MM.1S (cell line): ENCODE measurements at regions not wholly inside any gene's neighbourhood (a gene's known extent, or its start where the extent isn't known, plus 50 kb on each side); places are given as distances from the start of the nearest gene placed in this dataset.

Experiments
- DNase-seq: peaks from one replicate; pipeline ENCODE4 v3.0.0-alpha.2; 2015
- H2AFZ ChIP-seq: fragments of 300-600 bp; sonication (generic); 2 replicates; pipeline ENCODE4 v1.6.0; 2016; ENCODE audit warnings: antibody characterized with exemption, low read length
- H3F3A ChIP-seq: fragments of 300-600 bp; sonication (generic); 2 replicates; pipeline ENCODE4 v1.6.1; 2016; ENCODE audit warnings: mild to moderate bottlenecking, antibody characterized with exemption, low read length, moderate library complexity, mixed read lengths; ENCODE audit not compliant: insufficient read depth
- H3K27ac ChIP-seq: fragments of 300-600 bp; sonication (generic); 2 replicates; pipeline ENCODE4 v1.5.1; 2016; ENCODE audit warnings: mild to moderate bottlenecking, low read length
- H3K27me3 ChIP-seq: fragments of 300-600 bp; sonication (generic); replicated peaks from 2 replicates; pipeline ENCODE4 v1.6.0; 2016; ENCODE audit warnings: low read length; ENCODE audit not compliant: insufficient read depth
- H3K36me3 ChIP-seq: fragments of 300-600 bp; sonication (generic); replicated peaks from 2 replicates; pipeline ENCODE4 v1.6.1; 2016; ENCODE audit warnings: mild to moderate bottlenecking, low read length, mixed read lengths; ENCODE audit not compliant: insufficient read depth
- H3K4me1 ChIP-seq: fragments of 300-600 bp; sonication (generic); 2 replicates; pipeline ENCODE4 v1.6.1; 2016; ENCODE audit warnings: low read length, mixed read lengths
- H3K4me2 ChIP-seq: fragments of 300-600 bp; sonication (generic); 2 replicates; pipeline ENCODE4 v1.6.0; 2016; ENCODE audit warnings: low read depth, low read length
- H3K4me3 ChIP-seq: fragments of 300-600 bp; sonication (generic); 2 replicates; pipeline ENCODE4 v1.5.1; 2016; ENCODE audit warnings: low read length, mixed read lengths
- H3K79me2 ChIP-seq: fragments of 300-600 bp; sonication (generic); 2 replicates; pipeline ENCODE4 v1.6.1; 2016; ENCODE audit warnings: mixed run types, low read length, mixed read lengths
- H3K9ac ChIP-seq: fragments of 300-600 bp; sonication (generic); 2 replicates; pipeline ENCODE4 v1.6.1; 2016; ENCODE audit warnings: low read length, mixed read lengths
- H3K9me2 ChIP-seq: fragments of 300-600 bp; sonication (generic); replicated peaks from 2 replicates; pipeline ENCODE4 v1.6.1; 2016; ENCODE audit warnings: mild to moderate bottlenecking, low read length, mixed read lengths; ENCODE audit not compliant: insufficient read depth
- H3K9me3 ChIP-seq: fragments of 300-600 bp; sonication (generic); replicated peaks from 2 replicates; pipeline ENCODE4 v1.6.1; 2016; ENCODE audit warnings: mild to moderate bottlenecking, low read length, mixed read lengths; ENCODE audit not compliant: insufficient read depth
- H4K20me1 ChIP-seq: fragments of 300-600 bp; sonication (generic); 2 replicates; pipeline ENCODE4 v1.6.1; 2016; ENCODE audit warnings: mild to moderate bottlenecking, low read length, moderate library complexity, mixed read lengths; ENCODE audit not compliant: insufficient read depth
- EZH2 ChIP-seq: fragments of 300-600 bp; sonication (generic); optimal IDR thresholded peaks from 2 replicates; pipeline ENCODE3; 2017; ENCODE audit warnings: low read depth, mild to moderate bottlenecking, antibody characterized with exemption, low read length, mixed read lengths
- EZH2phosphoT487 ChIP-seq: fragments of 300-600 bp; sonication (generic); IDR thresholded peaks from 2 replicates; pipeline ENCODE4 v1.6.1; 2018; ENCODE audit warnings: antibody characterized with exemption, low read length
- TF ChIP-seq, protein P1 (sequence below): fragments of 300-600 bp; sonication (generic); IDR thresholded peaks from 2 replicates; pipeline ENCODE4 v1.5.1; 2016; ENCODE audit warnings: antibody characterized with exemption, low read length, mixed read lengths

DNA sequence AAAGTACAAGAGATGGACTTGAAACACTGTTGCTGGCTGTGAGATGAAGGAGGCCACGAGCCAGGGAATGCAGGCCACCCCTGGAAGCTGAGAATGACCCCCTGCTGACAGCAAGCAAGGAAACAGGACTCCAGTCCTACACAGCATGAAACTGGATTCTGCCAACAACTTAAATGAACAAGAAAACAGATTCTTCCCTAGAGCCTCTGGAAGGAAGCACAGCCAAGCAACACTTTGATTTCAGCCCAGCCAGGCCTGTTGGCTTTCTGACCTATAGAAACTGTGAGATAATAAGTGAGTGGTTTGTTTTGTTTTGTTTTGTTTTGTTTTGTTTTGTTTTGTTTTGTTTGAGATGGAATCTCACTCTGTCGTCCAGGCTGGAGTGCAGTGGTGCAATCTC is 105.3 kb upstream of the CACNA1A start:
- H3K4me1 ChIP-seq = no peaks in the 10 kb centered on the region
- no peak for TF ChIP-seq EZH2phosphoT487
- TF ChIP-seq, protein P1, sequence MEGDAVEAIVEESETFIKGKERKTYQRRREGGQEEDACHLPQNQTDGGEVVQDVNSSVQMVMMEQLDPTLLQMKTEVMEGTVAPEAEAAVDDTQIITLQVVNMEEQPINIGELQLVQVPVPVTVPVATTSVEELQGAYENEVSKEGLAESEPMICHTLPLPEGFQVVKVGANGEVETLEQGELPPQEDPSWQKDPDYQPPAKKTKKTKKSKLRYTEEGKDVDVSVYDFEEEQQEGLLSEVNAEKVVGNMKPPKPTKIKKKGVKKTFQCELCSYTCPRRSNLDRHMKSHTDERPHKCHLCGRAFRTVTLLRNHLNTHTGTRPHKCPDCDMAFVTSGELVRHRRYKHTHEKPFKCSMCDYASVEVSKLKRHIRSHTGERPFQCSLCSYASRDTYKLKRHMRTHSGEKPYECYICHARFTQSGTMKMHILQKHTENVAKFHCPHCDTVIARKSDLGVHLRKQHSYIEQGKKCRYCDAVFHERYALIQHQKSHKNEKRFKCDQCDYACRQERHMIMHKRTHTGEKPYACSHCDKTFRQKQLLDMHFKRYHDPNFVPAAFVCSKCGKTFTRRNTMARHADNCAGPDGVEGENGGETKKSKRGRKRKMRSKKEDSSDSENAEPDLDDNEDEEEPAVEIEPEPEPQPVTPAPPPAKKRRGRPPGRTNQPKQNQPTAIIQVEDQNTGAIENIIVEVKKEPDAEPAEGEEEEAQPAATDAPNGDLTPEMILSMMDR = no peak
- no peak for TF ChIP-seq EZH2
- no peaks in the 10 kb centered on the region for H4K20me1 ChIP-seq
- H3F3A ChIP-seq = no peaks in the 10 kb centered on the region
- H3K27ac ChIP-seq = no peak overlapping the region
- H2AFZ ChIP-seq = no peak overlapping the region
- no peak overlapping the region for H3K4me2 ChIP-seq
- no peaks in the 10 kb centered on the region for H3K79me2 ChIP-seq
- no peak overlapping the region for H3K4me3 ChIP-seq
- no peak overlapping the region for H3K9ac ChIP-seq
- H3K27me3 ChIP-seq = peaks cover 66% of the 10 kb centered on the region
- H3K36me3 ChIP-seq = no peaks in the 10 kb centered on the region
- no peak for DNase-seq
- no peaks in the 10 kb centered on the region for H3K9me2 ChIP-seq
- no peaks in the 10 kb centered on the region for H3K9me3 ChIP-seq

DNA sequence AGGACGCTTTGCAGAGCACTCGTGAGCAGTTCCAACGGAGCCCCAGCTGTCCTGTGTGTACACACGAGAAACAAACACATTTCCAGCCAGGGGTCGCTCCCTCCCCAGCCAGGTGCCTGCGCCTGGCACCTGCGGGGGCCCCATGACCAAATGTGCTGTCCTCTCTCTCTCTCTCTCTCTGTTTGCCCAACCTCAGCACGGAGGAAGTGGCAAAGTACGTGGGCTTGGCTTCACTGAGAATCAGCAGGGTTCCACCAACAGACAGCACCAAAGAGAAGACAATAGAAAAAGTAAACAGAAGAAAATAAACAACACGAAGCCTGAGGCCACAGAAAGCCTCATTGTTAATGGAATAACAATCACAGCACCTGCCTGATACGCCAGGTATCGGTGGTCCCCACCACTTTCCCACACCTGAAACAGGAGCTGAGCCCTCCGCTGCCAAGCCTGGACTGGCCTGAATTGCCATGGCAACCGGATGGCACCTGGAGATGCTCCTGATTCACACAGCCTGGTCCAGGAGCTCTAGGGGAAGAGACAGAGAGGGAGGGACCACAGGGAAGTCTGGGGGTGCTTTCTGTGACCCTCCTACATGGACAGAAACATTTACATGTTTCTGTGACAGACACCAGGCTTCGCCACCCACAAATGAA is 103.9 kb upstream of the CACNA1A start:
- H3K4me1 ChIP-seq = no peaks in the 10 kb centered on the region
- no peaks in the 10 kb centered on the region for H3K9me2 ChIP-seq
- H3K27ac ChIP-seq = no peak overlapping the region
- no peaks in the 10 kb centered on the region for H4K20me1 ChIP-seq
- no peak for DNase-seq
- no peak overlapping the region for H2AFZ ChIP-seq
- TF ChIP-seq EZH2phosphoT487 (no peak), EZH2 (no peak)
- TF ChIP-seq, protein P1 = no peak
- H3K4me3 ChIP-seq = no peak overlapping the region
- H3K9ac ChIP-seq = no peak overlapping the region
- H3K79me2 ChIP-seq = no peaks in the 10 kb centered on the region
- no peaks in the 10 kb centered on the region for H3K36me3 ChIP-seq
- H3K27me3 ChIP-seq = peaks cover 68% of the 10 kb centered on the region
- H3F3A ChIP-seq = no peaks in the 10 kb centered on the region
- H3K9me3 ChIP-seq = no peaks in the 10 kb centered on the region
- no peak overlapping the region for H3K4me2 ChIP-seq

DNA sequence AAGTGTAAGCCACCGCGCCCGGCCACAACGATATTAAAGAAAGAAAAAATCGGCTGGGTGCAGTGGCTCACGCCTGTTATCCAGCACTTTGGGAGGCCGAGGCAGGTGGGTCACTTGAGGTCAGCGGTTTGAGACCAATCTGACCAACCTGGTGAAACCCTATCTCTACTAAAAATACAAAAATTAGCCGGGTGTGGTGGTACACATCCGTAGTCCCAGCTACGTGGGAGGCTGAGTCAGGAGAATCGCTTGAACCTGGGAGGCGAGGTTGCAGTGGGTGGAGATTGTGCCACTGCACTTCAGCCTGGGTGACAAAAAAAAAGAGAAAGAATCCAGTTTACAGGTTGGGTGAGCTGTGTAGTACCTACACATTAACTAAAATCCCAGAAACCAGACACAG is 99.9 kb upstream of the CACNA1A start:
- H3K27me3 ChIP-seq = peaks cover 58% of the 10 kb centered on the region
- no peaks in the 10 kb centered on the region for H3K79me2 ChIP-seq
- no peaks in the 10 kb centered on the region for H3K36me3 ChIP-seq
- no peak overlapping the region for H3K4me3 ChIP-seq
- H4K20me1 ChIP-seq = no peaks in the 10 kb centered on the region
- H3F3A ChIP-seq = no peaks in the 10 kb centered on the region
- H3K4me2 ChIP-seq = no peak overlapping the region
- H3K9me3 ChIP-seq = no peaks in the 10 kb centered on the region
- no peak for DNase-seq
- H3K27ac ChIP-seq = no peak overlapping the region
- no peaks in the 10 kb centered on the region for H3K4me1 ChIP-seq
- TF ChIP-seq EZH2 (no peak), EZH2phosphoT487 (no peak)
- TF ChIP-seq, protein P1 = no peak
- H3K9me2 ChIP-seq = no peaks in the 10 kb centered on the region
- no peak overlapping the region for H3K9ac ChIP-seq
- H2AFZ ChIP-seq = no peak overlapping the region
